ENCODE measurements at regions not wholly inside any gene's neighbourhood (a gene's known extent, or its start where the extent isn't known, plus 50 kb on each side); places are given as distances from the start of the nearest gene placed in this dataset.

DNA sequence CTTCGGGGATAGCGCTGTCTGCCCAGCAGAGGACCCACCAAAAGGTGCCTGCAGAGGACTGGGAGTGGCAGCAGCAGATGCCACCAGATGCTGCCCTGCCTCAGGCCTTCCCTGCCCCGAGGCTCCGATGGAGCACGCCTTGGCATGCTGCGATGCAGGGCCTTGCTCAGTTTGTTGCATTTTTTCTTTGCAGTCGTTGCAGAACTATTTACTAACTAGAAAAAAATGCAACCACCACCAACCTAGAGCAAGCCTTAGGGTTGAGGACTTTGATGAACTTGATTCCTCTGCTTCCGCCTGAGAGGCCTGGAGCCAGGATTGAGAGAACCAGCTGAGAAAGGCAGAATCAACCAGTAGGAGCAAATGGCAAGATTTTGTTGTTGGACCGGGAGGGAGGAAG lies 585.6 kb upstream of the MKI67 start (continued):
- TF ChIP-seq, protein P1, sequence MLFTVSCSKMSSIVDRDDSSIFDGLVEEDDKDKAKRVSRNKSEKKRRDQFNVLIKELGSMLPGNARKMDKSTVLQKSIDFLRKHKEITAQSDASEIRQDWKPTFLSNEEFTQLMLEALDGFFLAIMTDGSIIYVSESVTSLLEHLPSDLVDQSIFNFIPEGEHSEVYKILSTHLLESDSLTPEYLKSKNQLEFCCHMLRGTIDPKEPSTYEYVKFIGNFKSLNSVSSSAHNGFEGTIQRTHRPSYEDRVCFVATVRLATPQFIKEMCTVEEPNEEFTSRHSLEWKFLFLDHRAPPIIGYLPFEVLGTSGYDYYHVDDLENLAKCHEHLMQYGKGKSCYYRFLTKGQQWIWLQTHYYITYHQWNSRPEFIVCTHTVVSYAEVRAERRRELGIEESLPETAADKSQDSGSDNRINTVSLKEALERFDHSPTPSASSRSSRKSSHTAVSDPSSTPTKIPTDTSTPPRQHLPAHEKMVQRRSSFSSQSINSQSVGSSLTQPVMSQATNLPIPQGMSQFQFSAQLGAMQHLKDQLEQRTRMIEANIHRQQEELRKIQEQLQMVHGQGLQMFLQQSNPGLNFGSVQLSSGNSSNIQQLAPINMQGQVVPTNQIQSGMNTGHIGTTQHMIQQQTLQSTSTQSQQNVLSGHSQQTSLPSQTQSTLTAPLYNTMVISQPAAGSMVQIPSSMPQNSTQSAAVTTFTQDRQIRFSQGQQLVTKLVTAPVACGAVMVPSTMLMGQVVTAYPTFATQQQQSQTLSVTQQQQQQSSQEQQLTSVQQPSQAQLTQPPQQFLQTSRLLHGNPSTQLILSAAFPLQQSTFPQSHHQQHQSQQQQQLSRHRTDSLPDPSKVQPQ (CRISPR knock-in tag; IDR thresholded peaks at IDR 0.05; ENCODE audit: borderline replicate concordance): no peak
- TF ChIP-seq SNRNP70 (optimal IDR thresholded peaks at IDR 0.05; ENCODE audit: low read depth, low read length): no peak
- no peak for TF ChIP-seq ZKSCAN8 (CRISPR knock-in tag; IDR thresholded peaks at IDR 0.05)
- no peak for TF ChIP-seq PHTF2 (CRISPR knock-in tag; IDR thresholded peaks at IDR 0.05)
- no peak for TF ChIP-seq FOSL1 (tag; conservative IDR thresholded peaks at IDR 0.05)

DNA sequence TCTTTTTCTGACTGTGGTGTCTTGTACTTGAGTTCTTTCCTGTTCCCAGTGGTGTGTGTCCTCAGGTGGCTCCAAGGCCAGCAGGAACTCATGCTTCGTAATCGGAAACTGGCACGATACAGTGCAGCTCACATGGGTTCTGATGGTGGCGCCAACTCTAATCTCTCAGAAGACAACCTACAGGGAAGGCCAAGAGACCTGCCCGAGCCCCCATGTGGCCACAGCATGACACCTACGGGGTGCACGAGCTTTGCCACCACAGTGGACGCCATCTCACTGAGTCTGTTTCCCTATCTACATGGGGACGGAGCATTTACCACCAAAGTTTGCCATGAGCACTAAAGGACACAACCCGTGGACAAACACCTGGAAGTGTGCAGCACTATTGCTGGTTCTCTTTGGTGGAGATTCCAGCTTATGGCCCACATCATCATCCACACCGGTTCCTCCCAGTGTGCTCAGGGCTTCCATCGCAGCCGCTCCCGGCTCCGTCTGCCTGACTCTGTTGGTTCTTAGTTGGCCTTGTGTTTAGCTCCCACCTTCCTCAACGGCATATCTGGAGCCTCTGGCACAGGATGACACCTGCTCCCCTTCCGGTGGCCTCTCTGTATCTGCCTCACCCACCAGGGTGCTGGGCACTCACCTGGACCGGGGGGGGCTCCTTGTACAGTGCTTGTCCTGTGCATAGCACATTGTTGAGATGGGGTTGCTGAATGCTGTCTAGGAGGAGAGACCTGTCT lies 586.6 kb upstream of the MKI67 start:
- Histone ChIP-seq H3K36me3 (ENCODE audit: control insufficient read depth, insufficient read depth, low read length) (no peaks in the 10 kb centered on the region), H3K9me3 (replicated peaks; ENCODE audit: control insufficient read depth, insufficient read depth, low read depth, low read length) (no peaks in the 10 kb centered on the region), H4K20me1 (replicated peaks; ENCODE audit: control insufficient read depth, insufficient read depth, low read length) (no peaks in the 10 kb centered on the region), H3K27ac (ENCODE audit: extremely low read depth, low read depth, low read length) (no peak overlapping the region), H3K4me3 (no peak overlapping the region), H3K9ac (ENCODE audit: insufficient read depth in 1 of 2, low read depth in 2 of 2, low read length in 2 of 2) (no peak overlapping the region), H3K27me3 (ENCODE audit: control insufficient read depth in 2 of 2, insufficient read depth in 2 of 2, low read length in 2 of 2) (peaks cover 3 to 22% of the 10 kb centered on the region in 2 experiments; a peak in 4 of 5 replicates), H3K4me1 (replicated peaks in 1 of 2; ENCODE audit: control insufficient read depth in 2 of 2, insufficient read depth in 2 of 2, low read length in 2 of 2) (no peaks in the 10 kb centered on the region; a peak in 1 of 5 replicates), H3K4me2 (ENCODE audit: insufficient read depth, low read length) (no peak overlapping the region), H3K9me1 (ENCODE audit: control insufficient read depth, insufficient read depth, low read length) (no peaks in the 10 kb centered on the region), H2AFZ (ENCODE audit: low read depth, low read length) (no peak overlapping the region), H3K79me2 (ENCODE audit: control insufficient read depth, insufficient read depth, low read length) (no peaks in the 10 kb centered on the region)
- in situ Hi-C loops (cut with MboI): no loop called here
- FAIRE-seq: no peak
- POLR2A ChIA-PET: no interaction called here
- DNase-seq (ENCODE audit: extremely low read depth in 1 of 4, low spot score in 3 of 4): no peak
- CTCF ChIA-PET (ENCODE audit: low intra/inter-chr PET ratio): no interaction called here
- ATAC-seq: no peak
- BruUV-seq (replicated peaks): no TSS peak
- intact Hi-C loops (cut with micrococcal nuclease): no loop called here
- WGBS (ENCODE audit: insufficient coverage, low coverage, missing lambda C conversion rate): 24% methylated on average over 13 of the region's 18 CpGs
- TF ChIP-seq, protein P2, sequence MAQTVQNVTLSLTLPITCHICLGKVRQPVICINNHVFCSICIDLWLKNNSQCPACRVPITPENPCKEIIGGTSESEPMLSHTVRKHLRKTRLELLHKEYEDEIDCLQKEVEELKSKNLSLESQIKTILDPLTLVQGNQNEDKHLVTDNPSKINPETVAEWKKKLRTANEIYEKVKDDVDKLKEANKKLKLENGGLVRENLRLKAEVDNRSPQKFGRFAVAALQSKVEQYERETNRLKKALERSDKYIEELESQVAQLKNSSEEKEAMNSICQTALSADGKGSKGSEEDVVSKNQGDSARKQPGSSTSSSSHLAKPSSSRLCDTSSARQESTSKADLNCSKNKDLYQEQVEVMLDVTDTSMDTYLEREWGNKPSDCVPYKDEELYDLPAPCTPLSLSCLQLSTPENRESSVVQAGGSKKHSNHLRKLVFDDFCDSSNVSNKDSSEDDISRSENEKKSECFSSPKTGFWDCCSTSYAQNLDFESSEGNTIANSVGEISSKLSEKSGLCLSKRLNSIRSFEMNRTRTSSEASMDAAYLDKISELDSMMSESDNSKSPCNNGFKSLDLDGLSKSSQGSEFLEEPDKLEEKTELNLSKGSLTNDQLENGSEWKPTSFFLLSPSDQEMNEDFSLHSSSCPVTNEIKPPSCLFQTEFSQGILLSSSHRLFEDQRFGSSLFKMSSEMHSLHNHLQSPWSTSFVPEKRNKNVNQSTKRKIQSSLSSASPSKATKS (CRISPR knock-in tag; IDR thresholded peaks at IDR 0.05): no peak
- TF ChIP-seq ZNF445 (CRISPR knock-in tag; IDR thresholded peaks at IDR 0.05; ENCODE audit: low read depth) (no peak), SMAD2 (IDR thresholded peaks at IDR 0.05; ENCODE audit: low read depth, low read length) (no peak), JUND (IDR thresholded peaks at IDR 0.05; ENCODE audit: borderline replicate concordance, low read depth, low read length) (no peak), JUND (tag; IDR thresholded peaks at IDR 0.05; ENCODE audit: borderline replicate concordance, low read depth, low read length) (no peak)
- TF ChIP-seq, protein P3, sequence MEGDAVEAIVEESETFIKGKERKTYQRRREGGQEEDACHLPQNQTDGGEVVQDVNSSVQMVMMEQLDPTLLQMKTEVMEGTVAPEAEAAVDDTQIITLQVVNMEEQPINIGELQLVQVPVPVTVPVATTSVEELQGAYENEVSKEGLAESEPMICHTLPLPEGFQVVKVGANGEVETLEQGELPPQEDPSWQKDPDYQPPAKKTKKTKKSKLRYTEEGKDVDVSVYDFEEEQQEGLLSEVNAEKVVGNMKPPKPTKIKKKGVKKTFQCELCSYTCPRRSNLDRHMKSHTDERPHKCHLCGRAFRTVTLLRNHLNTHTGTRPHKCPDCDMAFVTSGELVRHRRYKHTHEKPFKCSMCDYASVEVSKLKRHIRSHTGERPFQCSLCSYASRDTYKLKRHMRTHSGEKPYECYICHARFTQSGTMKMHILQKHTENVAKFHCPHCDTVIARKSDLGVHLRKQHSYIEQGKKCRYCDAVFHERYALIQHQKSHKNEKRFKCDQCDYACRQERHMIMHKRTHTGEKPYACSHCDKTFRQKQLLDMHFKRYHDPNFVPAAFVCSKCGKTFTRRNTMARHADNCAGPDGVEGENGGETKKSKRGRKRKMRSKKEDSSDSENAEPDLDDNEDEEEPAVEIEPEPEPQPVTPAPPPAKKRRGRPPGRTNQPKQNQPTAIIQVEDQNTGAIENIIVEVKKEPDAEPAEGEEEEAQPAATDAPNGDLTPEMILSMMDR (IDR thresholded peaks at IDR 0.05 in 2 of 3, conservative IDR thresholded peaks at IDR 0.05 in 1 of 3; ENCODE audit: insufficient read depth in 2 of 3, low read depth in 1 of 3, low read length in 3 of 3): no peak
- TF ChIP-seq, protein P4, sequence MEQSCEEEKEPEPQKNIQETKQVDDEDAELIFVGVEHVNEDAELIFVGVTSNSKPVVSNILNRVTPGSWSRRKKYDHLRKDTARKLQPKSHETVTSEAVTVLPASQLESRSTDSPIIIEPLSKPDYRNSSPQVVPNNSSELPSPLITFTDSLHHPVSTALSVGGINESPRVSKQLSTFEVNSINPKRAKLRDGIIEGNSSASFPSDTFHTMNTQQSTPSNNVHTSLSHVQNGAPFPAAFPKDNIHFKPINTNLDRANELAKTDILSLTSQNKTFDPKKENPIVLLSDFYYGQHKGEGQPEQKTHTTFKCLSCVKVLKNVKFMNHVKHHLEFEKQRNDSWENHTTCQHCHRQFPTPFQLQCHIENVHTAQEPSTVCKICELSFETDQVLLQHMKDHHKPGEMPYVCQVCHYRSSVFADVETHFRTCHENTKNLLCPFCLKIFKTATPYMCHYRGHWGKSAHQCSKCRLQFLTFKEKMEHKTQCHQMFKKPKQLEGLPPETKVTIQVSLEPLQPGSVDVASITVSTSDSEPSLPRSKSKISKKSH (CRISPR knock-in tag; IDR thresholded peaks at IDR 0.05): no peak

Data from K562 (cell line).